Mesenchymal stem cell (in vitro differentiated cells and primary cell): ENCODE measurements at regions not wholly inside any gene's neighbourhood (a gene's known extent, or its start where the extent isn't known, plus 50 kb on each side); places are given as distances from the start of the nearest gene placed in this dataset.

Experiments used
- DNase-seq: peaks from one replicate; pipeline ENCODE4 v3.0.0-alpha.2; 2013
- H2AFZ ChIP-seq: one replicate; pipeline ENCODE4 v1.6.1; 2013; ENCODE audit warnings: low read depth, mild to moderate bottlenecking, control low read depth, inconsistent platforms, low read length, moderate library complexity
- H2AK5ac ChIP-seq: 2 replicates; pipeline ENCODE4 v1.6.1; 2013; ENCODE audit warnings: low read length, moderate library complexity, mild to moderate bottlenecking, inconsistent platforms; ENCODE audit not compliant: severe bottlenecking
- H2BK120ac ChIP-seq: one replicate; pipeline ENCODE4 v1.6.1; 2013; ENCODE audit warnings: low read depth, mild to moderate bottlenecking, inconsistent platforms, low read length, moderate library complexity
- H2BK12ac ChIP-seq, 2 experiments: one replicate each; pipeline ENCODE4 v1.6.1; 2013; ENCODE audit warnings: inconsistent platforms in 2 of 2, low read length in 2 of 2, mild to moderate bottlenecking in 2 of 2, moderate library complexity in 2 of 2, control low read depth in 1 of 2
- H2BK15ac ChIP-seq: one replicate; pipeline ENCODE4 v1.6.1; 2013; ENCODE audit warnings: mild to moderate bottlenecking, low read depth, inconsistent platforms; ENCODE audit not compliant: poor library complexity, severe bottlenecking
- H2BK5ac ChIP-seq: 2 replicates; pipeline ENCODE4 v1.6.1; 2013; ENCODE audit warnings: low read depth, mild to moderate bottlenecking, low read length, control low read depth, inconsistent platforms; ENCODE audit not compliant: poor library complexity, severe bottlenecking
- H3K14ac ChIP-seq, 2 experiments: one replicate each; pipeline ENCODE4 v1.6.1; 2013; ENCODE audit warnings: inconsistent platforms in 2 of 2, low read length in 2 of 2, control low read depth in 1 of 2, mild to moderate bottlenecking in 1 of 2, moderate library complexity in 1 of 2
- H3K18ac ChIP-seq, 2 experiments: one replicate each; pipeline ENCODE4 v1.6.1; 2013; ENCODE audit warnings: inconsistent platforms in 2 of 2, low read length in 2 of 2, control low read depth in 1 of 2, low read depth in 1 of 2, mild to moderate bottlenecking in 1 of 2
- H3K23ac ChIP-seq, 2 experiments: one replicate each; pipeline ENCODE4 v1.6.1; 2013; ENCODE audit warnings: inconsistent platforms in 2 of 2, low read length in 2 of 2, mild to moderate bottlenecking in 2 of 2, moderate library complexity in 2 of 2, control low read depth in 1 of 2
- H3K27ac ChIP-seq: 2 replicates; pipeline ENCODE4 v1.5.1; 2013; ENCODE audit warnings: mild to moderate bottlenecking, moderate library complexity, low read length, control low read depth, inconsistent platforms; ENCODE audit not compliant: poor library complexity, severe bottlenecking
- H3K27me3 ChIP-seq, 2 experiments: 2 replicates each; pipeline versions ENCODE4 v1.6.1 to v1.7.0; 2013; ENCODE audit warnings: low read length in 2 of 2, mild to moderate bottlenecking in 2 of 2, moderate library complexity in 2 of 2, control low read depth in 1 of 2, inconsistent platforms in 1 of 2; ENCODE audit not compliant: control insufficient read depth in 1 of 2, insufficient read depth in 1 of 2
- H3K36me3 ChIP-seq, 2 experiments: 2 replicates each; pipeline versions ENCODE4 v1.6.1 to v1.7.0; 2013; ENCODE audit warnings: low read length in 2 of 2, control low read depth in 1 of 2, inconsistent platforms in 1 of 2, low read depth in 1 of 2, mild to moderate bottlenecking in 1 of 2; ENCODE audit not compliant: insufficient read depth in 2 of 2, control insufficient read depth in 1 of 2
- H3K4ac ChIP-seq, 2 experiments: one replicate each; pipeline ENCODE4 v1.6.1; 2013; ENCODE audit warnings: inconsistent platforms in 2 of 2, low read length in 2 of 2, mild to moderate bottlenecking in 2 of 2, moderate library complexity in 2 of 2, control low read depth in 1 of 2, low read depth in 1 of 2
- H3K4me1 ChIP-seq: 2 replicates; pipeline ENCODE4 v1.6.1; 2013; ENCODE audit warnings: low read depth, low read length, control low read depth; ENCODE audit not compliant: control insufficient read depth, insufficient read depth
- H3K4me2 ChIP-seq: 2 replicates; pipeline ENCODE4 v1.6.1; 2013; ENCODE audit warnings: low read length, mild to moderate bottlenecking, inconsistent platforms; ENCODE audit not compliant: poor library complexity, severe bottlenecking
- H3K4me3 ChIP-seq, 2 experiments: 2 replicates each; pipeline versions ENCODE4 v1.5.1 to v1.7.0; 2013; ENCODE audit warnings: low read length in 2 of 2, mild to moderate bottlenecking in 2 of 2, control low read depth in 1 of 2, low read depth in 1 of 2; ENCODE audit not compliant: insufficient read depth in 1 of 2
- H3K79me1 ChIP-seq: replicated peaks from 2 replicates; pipeline ENCODE4 v1.6.1; 2013; ENCODE audit warnings: mild to moderate bottlenecking, control low read depth, low read length, inconsistent platforms; ENCODE audit not compliant: poor library complexity, severe bottlenecking
- H3K9ac ChIP-seq: 2 replicates; pipeline ENCODE4 v1.7.0; 2013; ENCODE audit warnings: mild to moderate bottlenecking, low read length, moderate library complexity
- H3K9me3 ChIP-seq: 2 replicates; pipeline ENCODE4 v1.7.0; 2013; ENCODE audit warnings: mild to moderate bottlenecking, low read length; ENCODE audit not compliant: control insufficient read depth
- H4K8ac ChIP-seq: one replicate; pipeline ENCODE4 v1.6.1; 2013; ENCODE audit warnings: inconsistent platforms, mild to moderate bottlenecking, low read length, moderate library complexity
- H4K91ac ChIP-seq: one replicate; pipeline ENCODE4 v1.6.1; 2013; ENCODE audit warnings: mild to moderate bottlenecking, low read length, inconsistent platforms
- WGBS: methylation state at CpG from one replicate; pipeline ENCODE4 v1.1.7; 2013; ENCODE audit warnings: mixed read lengths; 5-methylcytosine and 5-hydroxymethylcytosine counted together

GRCh38 chr6:122285292-122285913, 114.0 kb upstream of the HSF2 start:
- no peak overlapping the region for H4K8ac ChIP-seq
- no peak overlapping the region for H2AFZ ChIP-seq
- H2BK5ac ChIP-seq, result no peak overlapping the region
- no peaks in the 10 kb centered on the region for H3K79me1 ChIP-seq
- no peak overlapping the region for H3K4me3 ChIP-seq
- no peak for DNase-seq
- H3K4me1 ChIP-seq, result no peaks in the 10 kb centered on the region
- H3K36me3 ChIP-seq, result no peaks in the 10 kb centered on the region
- H3K9ac ChIP-seq, result no peak overlapping the region
- 68% methylated on average over 3 of the region's 4 CpGs for WGBS
- H4K91ac ChIP-seq, result no peak overlapping the region
- no peaks in the 10 kb centered on the region for H3K27me3 ChIP-seq
- H2BK120ac ChIP-seq, result no peak overlapping the region
- H3K27ac ChIP-seq, result no peak overlapping the region
- H2AK5ac ChIP-seq, result no peak overlapping the region
- no peak overlapping the region for H2BK12ac ChIP-seq
- H3K18ac ChIP-seq, result no peak overlapping the region
- H3K23ac ChIP-seq, result no peak overlapping the region
- H3K9me3 ChIP-seq, result no peaks in the 10 kb centered on the region
- no peak overlapping the region for H2BK15ac ChIP-seq
- no peak overlapping the region for H3K4ac ChIP-seq
- H3K4me2 ChIP-seq, result no peak overlapping the region
- no peak overlapping the region for H3K14ac ChIP-seq

- Histone ChIP-seq H3K79me1 (no peaks in the 10 kb centered on the region), H3K27ac (no peak overlapping the region), H3K9me3 (no peaks in the 10 kb centered on the region), H2BK12ac (no peak overlapping the region), H3K18ac (no peak overlapping the region), H2AK5ac (no peak overlapping the region), H3K9ac (no peak overlapping the region), H2BK120ac (no peak overlapping the region), H3K4ac (no peak overlapping the region), H3K23ac (no peak overlapping the region), H2AFZ (no peak overlapping the region), H3K4me3 (no peak overlapping the region), H3K27me3 (no peaks in the 10 kb centered on the region), H3K4me1 (no peaks in the 10 kb centered on the region), H3K4me2 (no peak overlapping the region), H2BK15ac (no peak overlapping the region), H3K14ac (no peak overlapping the region), H3K36me3 (no peaks in the 10 kb centered on the region), H4K8ac (no peak overlapping the region), H4K91ac (no peak overlapping the region), H2BK5ac (no peak overlapping the region)
- no peak for DNase-seq
These were observed 112.9 kb upstream of the HSF2 start for GRCh38 chr6:122286512-122286911.

GRCh38 chr6:122289762-122290539, 109.5 kb upstream of the HSF2 start:
- 95% methylated on average over 4 of the region's 4 CpGs for WGBS
- no peak overlapping the region for H2BK12ac ChIP-seq

GRCh38 chr6:122297010-122297409, 102.4 kb upstream of the HSF2 start:
- 88% methylated on average over 1 of the region's 2 CpGs for WGBS
- H3K4me3 ChIP-seq, result no peak overlapping the region
- no peak overlapping the region for H4K8ac ChIP-seq
- H3K14ac ChIP-seq, result no peak overlapping the region
- no peak overlapping the region for H4K91ac ChIP-seq
- H2BK15ac ChIP-seq, result no peak overlapping the region
- no peak overlapping the region for H2AFZ ChIP-seq
- H3K4me1 ChIP-seq, result no peaks in the 10 kb centered on the region
- no peak overlapping the region for H3K4ac ChIP-seq
- H3K36me3 ChIP-seq, result no peaks in the 10 kb centered on the region
- H2BK12ac ChIP-seq, result no peak overlapping the region
- DNase-seq, result no peak
- H3K27ac ChIP-seq, result no peak overlapping the region
- no peaks in the 10 kb centered on the region for H3K79me1 ChIP-seq
- no peak overlapping the region for H2BK5ac ChIP-seq
- H3K27me3 ChIP-seq, result no peaks in the 10 kb centered on the region
- no peak overlapping the region for H2BK120ac ChIP-seq
- H3K23ac ChIP-seq, result no peak overlapping the region
- no peak overlapping the region for H3K18ac ChIP-seq
- H3K4me2 ChIP-seq, result no peak overlapping the region
- H3K9ac ChIP-seq, result no peak overlapping the region
- no peaks in the 10 kb centered on the region for H3K9me3 ChIP-seq
- no peak overlapping the region for H2AK5ac ChIP-seq

More at GRCh38 chr6:122289762-122290539, 109.5 kb upstream of the HSF2 start:
- Histone ChIP-seq H3K27me3 (no peaks in the 10 kb centered on the region), H4K91ac (no peak overlapping the region), H3K4me1 (no peaks in the 10 kb centered on the region), H3K14ac (no peak overlapping the region), H2BK120ac (no peak overlapping the region), H3K9ac (no peak overlapping the region), H3K4me3 (no peak overlapping the region), H2BK15ac (no peak overlapping the region), H2BK5ac (no peak overlapping the region), H3K9me3 (no peaks in the 10 kb centered on the region), H3K27ac (no peak overlapping the region), H2AK5ac (no peak overlapping the region), H3K79me1 (no peaks in the 10 kb centered on the region), H3K4me2 (no peak overlapping the region), H3K18ac (no peak overlapping the region), H2AFZ (no peak overlapping the region), H3K23ac (no peak overlapping the region), H4K8ac (no peak overlapping the region), H3K4ac (no peak overlapping the region), H3K36me3 (no peaks in the 10 kb centered on the region)
- DNase-seq, result peak; percentile 9
